ENCODE measurements at regions not wholly inside any gene's neighbourhood (a gene's known extent, or its start where the extent isn't known, plus 50 kb on each side); places are given as distances from the start of the nearest gene placed in this dataset.

- TF ChIP-seq CTCF (conservative IDR thresholded peaks at IDR 0.05; ENCODE audit: low read depth, low read length), result no peak
- no peak overlapping the region for H3K4me3 ChIP-seq (ENCODE audit: low read depth, low read length)
- DNase-seq (ENCODE audit: low read depth), result no peak
Observed at GRCh38 chr2:224182498-224182897, 143.4 kb upstream of the SERPINE2 start.

- DNase-seq (ENCODE audit: low read depth), result no peak
- no peak for TF ChIP-seq CTCF (conservative IDR thresholded peaks at IDR 0.05; ENCODE audit: low read depth, low read length)
- H3K4me3 ChIP-seq (ENCODE audit: low read depth, low read length), result no peak overlapping the region
Observed at GRCh38 chr2:224181534-224182155, 142.6 kb upstream of the SERPINE2 start.

- no peak for TF ChIP-seq CTCF (conservative IDR thresholded peaks at IDR 0.05; ENCODE audit: low read depth, low read length)
- no peak overlapping the region for H3K4me3 ChIP-seq (ENCODE audit: low read depth, low read length)
- DNase-seq (ENCODE audit: low read depth), result no peak
Observed at GRCh38 chr2:224180810-224181209, 141.7 kb upstream of the SERPINE2 start.

- TF ChIP-seq CTCF (conservative IDR thresholded peaks at IDR 0.05; ENCODE audit: low read depth, low read length), result no peak
- H3K4me3 ChIP-seq (ENCODE audit: low read depth, low read length), result no peak overlapping the region
- DNase-seq (ENCODE audit: low read depth), result peak; percentile 72
Observed at GRCh38 chr2:224178056-224178455, 139.0 kb upstream of the SERPINE2 start.

- no peak overlapping the region for H3K4me3 ChIP-seq (ENCODE audit: low read depth, low read length)
- TF ChIP-seq CTCF (conservative IDR thresholded peaks at IDR 0.05; ENCODE audit: low read depth, low read length), result no peak
- no peak for DNase-seq (ENCODE audit: low read depth)
Observed at GRCh38 chr2:224175538-224175937, 136.5 kb upstream of the SERPINE2 start.

GRCh38 chr2:224174990-224175389, 135.9 kb upstream of the SERPINE2 start:
- DNase-seq (ENCODE audit: low read depth), result no peak
- H3K4me3 ChIP-seq (ENCODE audit: low read depth, low read length), result no peak overlapping the region
- TF ChIP-seq CTCF (conservative IDR thresholded peaks at IDR 0.05; ENCODE audit: low read depth, low read length), result no peak

GRCh38 chr2:224174521-224174920, 135.4 kb upstream of the SERPINE2 start:
- no peak for DNase-seq (ENCODE audit: low read depth)
- no peak for TF ChIP-seq CTCF (conservative IDR thresholded peaks at IDR 0.05; ENCODE audit: low read depth, low read length)
- H3K4me3 ChIP-seq (ENCODE audit: low read depth, low read length), result no peak overlapping the region
